ENCODE measurements at regions not wholly inside any gene's neighbourhood (a gene's known extent, or its start where the extent isn't known, plus 50 kb on each side); places are given as distances from the start of the nearest gene placed in this dataset.
"Not testable (repeated sequence)": the region's sequence is repeated elsewhere in the genome, so short reads cannot be mapped to it uniquely, and the experiment has no call there.

DNA sequence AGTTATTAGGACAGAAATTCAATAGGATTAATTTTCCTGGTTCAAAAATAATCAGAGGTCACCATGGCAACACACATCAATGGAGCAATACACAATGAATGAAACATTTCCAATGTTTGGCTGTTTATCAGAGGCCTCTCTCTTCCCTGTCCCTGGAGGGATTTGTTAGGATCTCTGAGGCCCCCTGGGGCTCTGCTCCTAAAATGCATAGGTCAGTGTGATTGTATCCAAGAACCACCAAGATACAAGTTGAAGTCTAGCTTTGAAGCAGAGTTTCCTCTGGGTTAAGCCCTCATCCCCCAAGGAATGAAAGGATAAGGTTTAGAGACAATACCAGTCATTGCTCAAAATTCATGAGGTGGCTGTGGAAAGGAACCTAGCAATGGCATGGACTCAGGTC is 561.2 kb upstream of the C16orf82 start:
- DNase-seq (ENCODE audit: low spot score): no peak

DNA sequence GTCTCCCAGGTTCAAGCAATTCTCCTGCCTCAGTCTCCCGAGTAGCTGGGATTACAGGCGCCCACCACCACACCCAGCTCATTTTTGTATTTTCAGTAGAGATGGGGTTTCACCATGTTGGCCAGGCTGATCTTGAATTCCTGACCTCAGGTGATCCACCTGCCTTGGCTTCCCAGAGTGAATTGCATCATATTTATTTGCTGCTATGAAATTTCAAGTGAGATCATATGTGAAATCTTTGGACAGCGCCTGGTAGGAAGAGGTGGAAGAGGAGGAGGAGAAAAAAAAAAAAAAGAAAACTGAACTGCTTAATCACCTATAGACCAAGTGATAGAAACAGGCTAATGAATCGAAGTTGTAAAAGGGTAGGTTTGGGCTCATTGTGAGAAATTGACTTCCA is 557.8 kb upstream of the C16orf82 start:
- DNase-seq (ENCODE audit: low spot score): not testable (repeated sequence)

GRCh38 chr16:26510924-26511323 is 555.8 kb upstream of the C16orf82 start:
- DNase-seq (ENCODE audit: low spot score): no peak

DNA sequence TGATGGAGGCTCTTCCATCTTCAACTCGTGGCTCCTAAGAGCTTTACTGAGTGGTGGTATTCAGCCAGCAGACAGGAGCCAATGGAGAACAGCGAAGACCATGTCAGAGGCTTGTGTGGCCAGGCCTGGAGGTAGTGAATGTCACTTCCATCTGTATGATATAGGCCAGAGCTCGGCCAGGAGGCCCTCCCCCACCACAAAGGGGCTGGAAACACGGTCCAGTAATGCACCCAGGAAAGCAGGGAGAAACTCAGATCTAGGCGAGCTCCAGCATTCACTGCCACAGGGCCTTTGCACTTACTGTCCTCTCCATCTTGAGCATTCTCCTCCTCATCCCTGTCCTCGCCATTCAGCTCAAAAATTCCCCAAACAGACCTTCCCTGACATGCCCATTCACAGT is 555.3 kb upstream of the C16orf82 start:
- no peak for DNase-seq (ENCODE audit: low spot score)

DNA sequence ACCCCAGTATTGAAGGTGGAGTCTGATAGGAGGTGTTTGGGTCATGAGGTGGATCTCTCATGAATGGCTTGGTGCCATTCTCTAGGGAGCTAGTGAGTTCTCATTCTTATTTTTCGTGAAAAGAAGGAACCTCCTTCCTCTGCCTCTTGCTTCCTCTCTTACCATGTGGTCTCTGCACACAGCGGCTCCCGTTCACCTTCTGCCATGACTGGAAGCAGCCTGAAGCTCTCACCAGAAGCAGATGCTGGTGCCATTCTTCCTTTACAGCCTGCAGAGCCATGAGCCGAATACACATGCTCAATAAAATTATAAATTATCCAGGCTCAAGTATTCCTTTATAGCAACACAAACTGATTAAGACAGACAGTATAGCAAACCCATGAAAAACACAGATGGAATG is 545.1 kb upstream of the C16orf82 start:
- DNase-seq (ENCODE audit: low spot score): no peak

GRCh38 chr16:26524281-26524680 is 542.4 kb upstream of the C16orf82 start:
- no peak for DNase-seq (ENCODE audit: low spot score)

DNA sequence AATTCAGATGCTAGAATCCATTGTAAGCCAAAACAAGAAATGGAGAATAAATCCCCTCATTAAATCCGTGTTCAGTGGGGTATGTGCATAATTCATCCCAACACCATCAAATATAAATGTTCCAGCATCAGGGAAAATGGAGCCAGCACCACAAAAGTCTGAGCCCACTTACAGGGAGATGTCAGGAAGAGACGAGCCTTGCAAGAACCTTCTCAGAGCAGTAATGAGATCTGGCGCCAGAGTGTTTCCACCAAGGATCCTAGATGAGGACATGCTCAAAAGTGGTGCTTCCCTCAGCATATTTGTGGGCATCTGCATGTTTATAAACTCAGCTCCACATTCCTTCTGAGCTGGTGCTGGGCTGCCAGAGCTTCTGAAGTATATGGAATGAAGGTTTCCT is 541.9 kb upstream of the C16orf82 start:
- DNase-seq (ENCODE audit: low spot score): no peak

DNA sequence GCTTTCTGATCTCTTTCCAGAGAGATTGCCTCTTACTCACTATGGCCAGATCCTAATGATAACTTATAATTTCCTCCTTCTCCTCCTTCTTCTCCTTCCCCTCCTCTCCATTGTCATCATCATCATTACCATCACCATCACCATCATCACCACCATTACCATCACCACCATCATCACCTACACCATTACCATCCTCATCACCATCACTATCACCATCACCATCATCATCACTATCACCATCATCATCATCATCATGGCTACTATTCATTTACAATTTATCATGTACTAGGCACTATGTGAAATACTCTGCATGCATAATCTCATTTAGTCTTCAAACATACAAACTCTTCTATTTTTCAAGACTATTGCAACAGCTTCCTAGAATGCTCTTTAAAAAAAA is 540.9 kb upstream of the C16orf82 start:
- DNase-seq (ENCODE audit: low spot score): no peak

GRCh38 chr16:26526633-26527032 is 540.1 kb upstream of the C16orf82 start:
- no peak for DNase-seq (ENCODE audit: low spot score)

DNA sequence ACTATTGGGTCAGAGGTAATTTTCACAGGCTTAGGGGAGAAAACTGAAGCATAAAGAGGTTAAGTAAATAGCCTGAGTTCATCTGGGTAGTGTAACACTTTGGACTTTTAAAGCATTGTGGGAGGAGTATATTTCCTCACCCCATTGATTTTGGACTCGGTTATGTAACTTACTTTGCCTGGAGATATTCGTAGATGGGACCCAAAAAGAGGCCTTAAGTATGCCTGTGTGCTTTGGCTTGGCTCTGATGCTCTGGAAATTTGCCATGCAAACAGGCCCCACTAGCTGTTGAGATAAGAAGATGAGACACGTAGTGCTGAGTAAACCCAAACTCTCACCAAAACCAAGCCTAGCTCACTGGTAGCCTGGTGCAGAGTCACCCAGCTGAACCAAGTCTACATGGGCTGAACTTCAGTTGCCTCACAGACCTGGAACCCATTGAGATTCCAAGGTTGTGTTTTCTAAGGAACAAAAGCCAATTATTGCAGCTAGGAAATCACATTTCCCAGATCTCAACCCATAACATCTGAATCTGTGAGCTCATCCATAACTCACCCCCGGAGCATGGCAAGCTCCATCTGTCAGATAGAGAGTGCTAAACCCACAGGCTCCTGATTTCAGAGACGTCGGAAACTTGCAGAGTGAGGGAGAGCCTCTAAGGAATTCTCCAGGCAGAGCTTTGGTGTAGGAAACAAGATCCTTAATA is 536.0 kb upstream of the C16orf82 start:
- no peak for DNase-seq (ENCODE audit: low spot score)

- DNase-seq (ENCODE audit: low spot score): no peak
These were observed 535.4 kb upstream of the C16orf82 start for GRCh38 chr16:26531290-26531730.

GRCh38 chr16:26532456-26532855 is 534.3 kb upstream of the C16orf82 start:
- no peak for DNase-seq (ENCODE audit: low spot score)

- DNase-seq (ENCODE audit: low spot score): no peak
These were observed 524.5 kb upstream of the C16orf82 start for GRCh38 chr16:26542198-26542597.

DNA sequence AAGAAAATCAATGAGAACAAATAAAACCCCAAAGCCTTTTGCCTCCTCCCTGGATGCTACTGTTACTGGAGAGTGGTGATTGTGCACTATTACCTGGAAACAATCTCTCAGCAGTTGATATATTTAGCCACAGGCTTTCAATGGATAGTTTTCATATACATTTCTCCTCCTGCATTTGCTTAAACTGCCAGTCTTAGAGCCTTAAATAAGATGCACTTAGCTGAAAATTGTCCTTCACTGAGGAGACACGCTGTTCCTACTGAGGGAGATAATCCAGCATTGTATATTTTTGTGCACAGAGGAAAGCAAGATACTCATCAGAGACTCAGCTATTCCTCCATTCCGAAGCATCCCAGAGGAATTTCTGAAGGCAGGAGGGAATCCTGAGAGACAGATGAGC is 520.2 kb upstream of the C16orf82 start:
- DNase-seq (ENCODE audit: low spot score): no peak

DNA sequence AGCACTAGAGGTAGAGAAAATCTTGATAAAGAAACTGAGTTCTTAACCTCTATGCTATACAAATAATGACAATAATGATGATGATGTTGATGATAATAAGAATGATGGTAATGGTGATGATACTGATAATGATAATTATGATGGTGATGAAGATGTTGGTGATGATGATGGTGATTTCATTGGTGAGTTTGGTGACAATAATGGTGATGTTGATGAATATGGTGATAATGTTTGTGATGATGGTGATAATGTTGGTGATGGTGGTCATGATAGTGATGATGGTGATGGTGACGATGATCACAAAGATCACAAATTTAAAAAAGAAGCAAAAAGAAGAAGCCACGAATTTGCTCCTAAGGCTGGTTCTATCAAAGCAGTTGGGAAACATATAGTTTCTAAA is 519.0 kb upstream of the C16orf82 start:
- DNase-seq (ENCODE audit: low spot score): no peak

- no peak for DNase-seq (ENCODE audit: low spot score)
These were observed 516.6 kb upstream of the C16orf82 start for GRCh38 chr16:26550111-26550610.

GRCh38 chr16:26554030-26554429 is 512.7 kb upstream of the C16orf82 start:
- DNase-seq (ENCODE audit: low spot score): no peak

DNA sequence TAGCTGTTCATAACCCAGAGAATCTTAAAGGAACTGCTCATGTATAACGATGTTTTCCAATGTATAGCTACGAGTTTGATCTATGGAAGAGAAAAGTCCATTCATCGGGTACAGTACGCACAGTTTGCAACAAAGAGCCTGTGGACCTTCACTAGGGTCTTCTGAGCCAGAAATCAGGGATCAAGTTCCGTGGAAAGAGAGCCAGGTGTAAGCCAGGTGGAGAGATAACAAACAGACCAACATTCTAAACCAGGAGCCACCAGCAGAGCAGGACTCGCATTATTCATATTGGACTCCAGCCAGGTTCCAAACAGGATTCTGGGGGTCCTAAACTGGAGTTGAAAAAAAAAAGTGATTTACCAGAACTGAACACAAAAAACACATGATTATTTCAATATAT is 505.4 kb upstream of the C16orf82 start:
- DNase-seq (ENCODE audit: low spot score): no peak

DNA sequence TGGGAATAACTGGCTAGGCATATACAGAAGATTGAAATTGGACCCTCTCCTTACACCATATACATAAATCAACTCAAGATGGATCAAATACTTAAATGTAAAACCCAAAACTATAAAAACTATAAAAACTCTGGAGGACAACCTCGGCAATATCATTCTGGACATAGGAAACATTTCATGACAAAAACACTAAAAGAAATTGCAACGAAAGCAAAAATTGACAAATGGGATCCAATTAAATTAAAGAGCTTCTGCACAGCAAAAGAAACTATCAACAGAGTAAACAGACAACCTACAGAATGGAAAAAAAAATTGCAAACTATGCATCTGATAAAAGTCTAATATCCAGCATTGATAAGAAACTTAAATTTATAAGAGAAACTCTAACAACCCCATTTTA is 503.7 kb upstream of the C16orf82 start:
- no peak for DNase-seq (ENCODE audit: low spot score)

DNA sequence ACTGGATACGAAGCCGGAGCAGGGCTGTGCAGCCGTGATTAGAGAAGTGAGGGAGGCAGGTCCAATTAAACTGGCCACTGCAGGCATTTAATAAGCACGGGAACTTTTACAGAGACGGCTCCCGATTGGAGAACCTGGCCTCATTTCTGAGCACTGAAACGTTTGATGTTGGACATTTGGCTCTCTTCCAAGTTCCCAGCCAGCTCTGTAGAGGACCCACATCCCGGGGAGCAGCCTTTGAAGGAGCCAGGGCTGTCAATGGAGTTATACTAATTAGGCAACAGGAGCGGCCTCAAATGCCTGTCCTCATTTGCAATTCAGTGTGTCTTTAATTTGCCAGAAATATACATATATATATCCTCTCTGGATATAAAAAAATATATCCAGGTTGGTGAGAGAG is 499.4 kb upstream of the C16orf82 start:
- DNase-seq (ENCODE audit: low spot score): no peak

GRCh38 chr16:26569793-26570192 is 496.9 kb upstream of the C16orf82 start:
- no peak for DNase-seq (ENCODE audit: low spot score)

- no peak for DNase-seq (ENCODE audit: low spot score)
These were observed 488.0 kb upstream of the C16orf82 start for GRCh38 chr16:26578748-26579147.

DNA sequence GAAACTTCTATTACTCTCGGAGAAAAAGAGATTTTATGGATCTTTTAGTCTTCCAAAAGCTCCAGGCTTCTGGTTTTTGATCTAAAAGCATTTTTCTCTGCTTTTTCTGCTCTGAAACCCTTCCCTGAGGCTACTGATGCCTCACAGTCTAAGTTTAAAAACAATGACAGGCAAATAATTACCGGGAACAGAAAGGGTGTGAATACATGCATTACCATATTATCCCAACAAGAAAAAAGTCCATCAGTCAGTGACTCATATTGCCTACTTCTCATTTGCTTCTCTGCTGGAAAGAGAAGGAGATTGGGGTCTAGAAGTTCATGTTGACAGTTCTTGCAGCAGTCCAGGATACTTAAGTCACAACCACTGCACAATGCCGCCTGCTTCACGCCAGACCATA is 482.9 kb upstream of the C16orf82 start:
- DNase-seq (ENCODE audit: low spot score): no peak

DNA sequence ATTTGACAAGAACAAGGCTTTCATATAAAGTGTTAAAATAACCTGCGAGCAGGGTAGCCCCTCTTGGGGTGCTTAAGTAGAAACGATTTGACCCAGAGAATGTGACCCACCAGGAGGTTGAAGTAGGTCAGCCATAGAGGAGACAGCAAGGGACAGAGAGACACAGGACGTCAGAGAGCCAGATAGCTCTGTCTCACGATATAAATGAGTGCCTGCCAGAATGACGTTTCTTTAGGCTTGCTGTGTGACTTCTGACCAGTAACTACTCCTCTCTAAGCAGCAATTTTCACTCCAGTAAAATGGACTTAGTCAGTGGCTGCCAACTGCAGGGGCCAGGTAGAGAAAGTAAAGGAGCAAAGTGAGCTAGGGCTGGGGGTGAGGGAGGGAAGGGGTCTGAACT is 473.0 kb upstream of the C16orf82 start:
- no peak for DNase-seq (ENCODE audit: low spot score)

Data from A172 (cell line).